IMR-90 (cell line): ENCODE measurements at regions not wholly inside any gene's neighbourhood (a gene's known extent, or its start where the extent isn't known, plus 50 kb on each side); places are given as distances from the start of the nearest gene placed in this dataset.

ENCODE experiments used
- ATAC-seq: fragments of 200-7000 bp; cut with Tn5 transposase; 2 replicates; pipeline ENCODE4 v1.9.1; 2020; ENCODE audit warnings: low read depth, mild to moderate bottlenecking, moderate library complexity
- BruUV-seq: library from RNA; stranded (reverse); fragments of 400-500 nt; replicated peaks from 2 replicates; lab custom pipeline; 2021; lab: Mats Ljungman, UMichigan
- CTCF ChIA-PET: fragments of 300-600 bp; formaldehyde crosslinking; extraction: SDS; loops from one replicate; lab custom pipeline; 2021; ENCODE audit warnings: antibody characterized with exemption; lab: Yijun Ruan, JAX
- POLR2A ChIA-PET: fragments of 300-600 bp; sonication (Branson Sonifier 250); formaldehyde crosslinking; loops from one replicate; lab custom pipeline; 2022; ENCODE audit warnings: antibody characterized with exemption; ENCODE audit not compliant: unreplicated experiment; lab: Charles Lee
- DNase-seq: peaks from one replicate; pipeline ENCODE4 v3.0.0; 2013
- H2AFZ ChIP-seq: replicated peaks from 2 replicates; pipeline ENCODE3; 2013; ENCODE audit warnings: low read length, mild to moderate bottlenecking; ENCODE audit not compliant: poor library complexity
- H2AK5ac ChIP-seq: 2 replicates; pipeline ENCODE4 v1.6.1; 2013; ENCODE audit warnings: low read depth, low read length, inconsistent platforms
- H2AK9ac ChIP-seq: replicated peaks from 2 replicates; pipeline ENCODE3; 2013; ENCODE audit warnings: mild to moderate bottlenecking, low read depth, low read length, moderate library complexity; ENCODE audit not compliant: poor library complexity
- H2BK120ac ChIP-seq: 2 replicates; pipeline ENCODE4 v1.6.1; 2013; ENCODE audit warnings: low read depth, low read length, inconsistent platforms
- H2BK15ac ChIP-seq: 3 replicates; pipeline ENCODE4 v1.6.1; 2013; ENCODE audit warnings: low read depth, low read length, inconsistent platforms
- H2BK20ac ChIP-seq: 2 replicates; pipeline ENCODE4 v1.6.1; 2013; ENCODE audit warnings: low read depth, mild to moderate bottlenecking, inconsistent platforms, low read length, moderate library complexity
- H2BK5ac ChIP-seq: 2 replicates; pipeline ENCODE4 v1.6.1; 2013; ENCODE audit warnings: mild to moderate bottlenecking, low read depth, low read length, inconsistent platforms; ENCODE audit not compliant: poor library complexity, severe bottlenecking
- H3K14ac ChIP-seq: replicated peaks from 2 replicates; pipeline ENCODE4 v1.6.1; 2013; ENCODE audit warnings: low read depth, low read length, inconsistent platforms
- H3K18ac ChIP-seq: 2 replicates; pipeline ENCODE4 v1.6.1; 2013; ENCODE audit warnings: low read depth, low read length, control low read depth
- H3K23ac ChIP-seq: 2 replicates; pipeline ENCODE4 v1.6.1; 2013; ENCODE audit warnings: low read depth, low read length, inconsistent platforms
- H3K27ac ChIP-seq: 2 replicates; pipeline ENCODE4 v1.5.1; 2013; ENCODE audit warnings: mild to moderate bottlenecking, control low read depth, low read length; ENCODE audit not compliant: insufficient read depth
- H3K27me3 ChIP-seq: 2 replicates; pipeline ENCODE4 v1.6.1; 2013; ENCODE audit warnings: low read length; ENCODE audit not compliant: control insufficient read depth, insufficient read depth
- H3K36me3 ChIP-seq: 2 replicates; pipeline ENCODE4 v1.6.1; 2013; ENCODE audit warnings: low read length, mixed read lengths; ENCODE audit not compliant: control insufficient read depth, insufficient read depth
- H3K4ac ChIP-seq: 2 replicates; pipeline ENCODE4 v1.6.1; 2013; ENCODE audit warnings: low read depth, low read length, inconsistent platforms
- H3K4me1 ChIP-seq: 2 replicates; pipeline ENCODE4 v1.6.1; 2013; ENCODE audit warnings: low read length, mixed read lengths; ENCODE audit not compliant: control insufficient read depth, insufficient read depth
- H3K4me2 ChIP-seq: 2 replicates; pipeline ENCODE4 v1.6.1; 2013; ENCODE audit warnings: low read depth, mild to moderate bottlenecking, control low read depth, low read length, moderate library complexity
- H3K4me3 ChIP-seq: 2 replicates; pipeline ENCODE4 v1.5.1; 2013; ENCODE audit warnings: low read depth, mild to moderate bottlenecking, control low read depth, low read length, moderate library complexity; ENCODE audit not compliant: insufficient read depth
- H3K56ac ChIP-seq: 2 replicates; pipeline ENCODE4 v1.6.1; 2013; ENCODE audit warnings: low read length, inconsistent platforms; ENCODE audit not compliant: insufficient read depth; ENCODE audit errors: extremely low read depth
- H3K79me1 ChIP-seq, 2 experiments: 2 replicates each; pipeline ENCODE4 v1.6.1; 2013; ENCODE audit warnings: low read length in 2 of 2, inconsistent platforms in 1 of 2, low read depth in 1 of 2
- H3K9ac ChIP-seq: 2 replicates; pipeline ENCODE4 v1.6.1; 2013; ENCODE audit warnings: low read depth, low read length, control low read depth
- H3K9me1 ChIP-seq: 2 replicates; pipeline ENCODE4 v1.6.1; 2013; ENCODE audit warnings: low read length, inconsistent platforms; ENCODE audit not compliant: insufficient read depth
- H3K9me3 ChIP-seq: 2 replicates; pipeline ENCODE4 v1.6.1; 2013; ENCODE audit warnings: low read length; ENCODE audit not compliant: control insufficient read depth, insufficient read depth
- H4K20me1 ChIP-seq: 2 replicates; pipeline ENCODE4 v1.6.1; 2013; ENCODE audit warnings: low read length, inconsistent platforms; ENCODE audit not compliant: insufficient read depth
- H4K5ac ChIP-seq: 2 replicates; pipeline ENCODE4 v1.6.1; 2013; ENCODE audit warnings: mild to moderate bottlenecking, low read depth, low read length, control low read depth
- H4K8ac ChIP-seq, 2 experiments: 2 replicates each; pipeline ENCODE4 v1.6.1; 2013; ENCODE audit warnings: low read depth in 2 of 2, low read length in 2 of 2, control low read depth in 1 of 2, inconsistent platforms in 1 of 2
- H4K91ac ChIP-seq: 2 replicates; pipeline ENCODE4 v1.6.1; 2013; ENCODE audit warnings: low read depth, low read length, inconsistent platforms; ENCODE audit not compliant: insufficient read depth
- CHD1 ChIP-seq: IDR thresholded peaks from 2 replicates; pipeline ENCODE4 v1.6.1; 2012; ENCODE audit warnings: low read depth, low read length, improper control_type of control experiment
- CTCF ChIP-seq: conservative IDR thresholded peaks from 2 replicates; pipeline ENCODE4 v1.5.1; 2012; ENCODE audit warnings: mild to moderate bottlenecking, low read depth, low read length, improper control_type of control experiment
- FOS ChIP-seq: fragments of 150-350 bp; IDR thresholded peaks from 2 replicates; pipeline ENCODE4 v1.6.1; 2016; ENCODE audit warnings: low read depth, low read length
- MAFK ChIP-seq: IDR thresholded peaks from 2 replicates; pipeline ENCODE4 v1.6.1; 2012; ENCODE audit warnings: low read depth, low read length, improper control_type of control experiment
- MAZ ChIP-seq: IDR thresholded peaks from 2 replicates; pipeline ENCODE4 v1.6.1; 2012; ENCODE audit warnings: low read depth, mild to moderate bottlenecking, low read length, improper control_type of control experiment, moderate library complexity, borderline replicate concordance
- MXI1 ChIP-seq: IDR thresholded peaks from 2 replicates; pipeline ENCODE4 v1.6.1; 2012; ENCODE audit warnings: low read depth, mild to moderate bottlenecking, low read length, moderate library complexity, borderline replicate concordance
- RAD21 ChIP-seq: IDR thresholded peaks from 2 replicates; pipeline ENCODE4 v1.6.1; 2012; ENCODE audit warnings: low read length, improper control_type of control experiment
- RCOR1 ChIP-seq: IDR thresholded peaks from 2 replicates; pipeline ENCODE4 v1.6.1; 2012; ENCODE audit warnings: mild to moderate bottlenecking, low read length, improper control_type of control experiment; ENCODE audit not compliant: insufficient replicate concordance
- SMC3 ChIP-seq: fragments of 150-350 bp; IDR thresholded peaks from 2 replicates; pipeline ENCODE4 v1.6.1; 2016; ENCODE audit warnings: low read depth, mild to moderate bottlenecking, antibody characterized with exemption, low read length, moderate library complexity
- USF2 ChIP-seq: fragments of 150-350 bp; IDR thresholded peaks from 2 replicates; pipeline ENCODE4 v1.6.1; 2017; ENCODE audit warnings: mild to moderate bottlenecking, antibody characterized with exemption, low read length, low read depth
- WGBS, 2 experiments: methylation state at CpG; one replicate each; pipeline versions ENCODE4 v1.1.5 to v1.1.7; 2013; ENCODE audit warnings: missing lambda C conversion rate in 2 of 2; ENCODE audit not compliant: insufficient read length in 1 of 2; ENCODE audit errors: extremely low coverage in 2 of 2; 5-methylcytosine and 5-hydroxymethylcytosine counted together
- dilution Hi-C: fragments of 300-500 bp; cut with HindIII; formaldehyde crosslinking; loops from one replicate; pipeline ENCODE4 v1.14.3; 2018; ENCODE audit warnings: low sequenced_read_pairs; ENCODE audit not compliant: unreplicated experiment
- in situ Hi-C: fragments of 300-500 bp; cut with MboI; formaldehyde crosslinking; loops from 3 replicates; pipeline ENCODE4 v1.14.3; 2019; ENCODE audit warnings: low sequenced_read_pairs, inconsistent platforms, mixed read lengths
- intact Hi-C: fragments of 100-400 bp; cut with micrococcal nuclease; formaldehyde crosslinking; loops from 2 replicates; pipeline ENCODE4 v1.10.0; 2022

GRCh38 chr2:104563398-104563996 is 290.4 kb upstream of the POU3F3 start:
- no TSS peak for BruUV-seq
- Histone ChIP-seq H3K4me1 (no peaks in the 10 kb centered on the region), H2BK120ac (no peak overlapping the region), H3K27me3 (no peaks in the 10 kb centered on the region), H2AFZ (no peak overlapping the region), H2BK15ac (no peak overlapping the region), H3K4me2 (no peak overlapping the region), H2BK20ac (no peak overlapping the region), H3K36me3 (no peaks in the 10 kb centered on the region), H4K8ac (no peak overlapping the region), H3K23ac (no peak overlapping the region), H3K4ac (no peak overlapping the region), H3K9me3 (peaks cover 7% of the 10 kb centered on the region; the same call in 1 of the 2 replicates), H2BK5ac (no peak overlapping the region), H4K5ac (no peak overlapping the region), H2AK5ac (no peak overlapping the region), H3K9ac (no peak overlapping the region), H3K14ac (no peak overlapping the region), H3K18ac (no peak overlapping the region), H4K20me1 (no peaks in the 10 kb centered on the region), H3K4me3 (no peak overlapping the region), H3K56ac (no peak overlapping the region), H2AK9ac (no peak overlapping the region), H3K79me1 (no peaks in the 10 kb centered on the region), H4K91ac (no peak overlapping the region), H3K27ac (no peak overlapping the region), H3K9me1 (no peaks in the 10 kb centered on the region)
- in situ Hi-C loops (no loop called here), intact Hi-C loops (no loop called here), dilution Hi-C loops (no loop called here)
- DNase-seq (no peak), ATAC-seq (no peak)
- TF ChIP-seq SMC3 (no peak), RCOR1 (no peak), RAD21 (no peak), CHD1 (no peak), MAZ (no peak), FOS (no peak), CTCF (no peak), MAFK (no peak), MXI1 (no peak), USF2 (no peak)
- WGBS, 2 experiments, result no CpG with 5 or more reads among the region's 8 CpGs
- POLR2A ChIA-PET, result no interaction called here
- CTCF ChIA-PET, result interaction anchor here (0.6 kb wide), 1 partner anchor 52 kb away, joined by 7 read pairs; no protein-coding TSS in a partner anchor
